A673 (cell line): ENCODE measurements at regions not wholly inside any gene's neighbourhood (a gene's known extent, or its start where the extent isn't known, plus 50 kb on each side); places are given as distances from the start of the nearest gene placed in this dataset.

ENCODE experiments used
- BruUV-seq: library from RNA; stranded (reverse); fragments of 400-500 nt; replicated peaks from 2 replicates; lab custom pipeline; 2021; lab: Mats Ljungman, UMichigan
- CTCF ChIA-PET: fragments of 300-600 bp; sonication (Branson Sonifier 250); formaldehyde crosslinking; loops from one replicate; lab custom pipeline; 2022; ENCODE audit warnings: antibody characterized with exemption; lab: Charles Lee
- POLR2A ChIA-PET: fragments of 300-600 bp; sonication (Branson Sonifier 250); formaldehyde crosslinking; loops from one replicate; lab custom pipeline; 2022; ENCODE audit warnings: antibody characterized with exemption; ENCODE audit not compliant: low non-redundant PET; lab: Charles Lee
- DNase-seq: peaks from one replicate; pipeline ENCODE4 v3.0.0-alpha.2; 2015; ENCODE audit warnings: low spot score
- H3K27ac ChIP-seq: fragments of 200-600 bp; sonication (generic); 2 replicates; pipeline ENCODE4 v1.5.1; 2016; ENCODE audit warnings: mixed run types, low read depth, mild to moderate bottlenecking, mixed read lengths, antibody characterized with exemption, low read length; ENCODE audit not compliant: poor library complexity, severe bottlenecking
- H3K27me3 ChIP-seq: fragments of 200-600 bp; sonication (generic); replicated peaks from 2 replicates; pipeline ENCODE4 v1.6.1; 2017; ENCODE audit warnings: mixed run types, low read depth, mild to moderate bottlenecking, mixed read lengths, antibody characterized with exemption, low read length; ENCODE audit not compliant: insufficient read depth, poor library complexity
- H3K36me3 ChIP-seq: fragments of 200-600 bp; sonication (generic); 2 replicates; pipeline ENCODE4 v1.6.1; 2016; ENCODE audit warnings: mixed run types, mild to moderate bottlenecking, mixed read lengths, antibody characterized with exemption, low read length; ENCODE audit not compliant: insufficient read depth, poor library complexity, severe bottlenecking
- H3K4me1 ChIP-seq: fragments of 200-600 bp; sonication (generic); 2 replicates; pipeline ENCODE4 v1.6.1; 2017; ENCODE audit warnings: mixed run types, mild to moderate bottlenecking, mixed read lengths, antibody characterized with exemption, low read length; ENCODE audit not compliant: insufficient read depth, poor library complexity, severe bottlenecking
- H3K4me3 ChIP-seq: fragments of 200-600 bp; sonication (generic); 2 replicates; pipeline ENCODE4 v1.5.1; 2016; ENCODE audit warnings: low read depth, mixed run types, mild to moderate bottlenecking, mixed read lengths, low read length; ENCODE audit not compliant: poor library complexity, severe bottlenecking
- H3K9me3 ChIP-seq: fragments of 200-600 bp; sonication (generic); 2 replicates; pipeline ENCODE4 v1.6.1; 2016; ENCODE audit warnings: mixed run types, low read depth, mild to moderate bottlenecking, mixed read lengths, antibody characterized with exemption, low read length; ENCODE audit not compliant: poor library complexity, severe bottlenecking
- CTCF ChIP-seq: fragments of 300-800, 200-600 bp; sonication (generic); conservative IDR thresholded peaks from 2 replicates; pipeline ENCODE4 v1.5.1; 2017; ENCODE audit warnings: low read depth, mild to moderate bottlenecking, antibody characterized with exemption, low read length, moderate library complexity, mixed read lengths
- EZH2 ChIP-seq: fragments of 200-600 bp; sonication (generic); IDR thresholded peaks from 2 replicates; pipeline ENCODE4 v1.6.1; 2017; ENCODE audit warnings: borderline replicate concordance, low read depth, mild to moderate bottlenecking, mixed read lengths, antibody characterized with exemption, low read length; ENCODE audit not compliant: poor library complexity, severe bottlenecking
- intact Hi-C: fragments of 100-400 bp; cut with micrococcal nuclease; formaldehyde crosslinking; loops from one replicate; pipeline ENCODE4 v1.10.0; 2022; ENCODE audit not compliant: unreplicated experiment

- ChIA-PET POLR2A (interaction anchor here (0.5 kb wide), 1 partner anchor 887 kb away, joined by 3 read pairs; no protein-coding TSS in a partner anchor), CTCF (no interaction called here)
- intact Hi-C loops: no loop called here
- no peak overlapping the region for H3K4me3 ChIP-seq
- no peak for TF ChIP-seq EZH2
- no peak for TF ChIP-seq CTCF
- BruUV-seq: no TSS peak
- H3K27ac ChIP-seq: no peak overlapping the region
- no peaks in the 10 kb centered on the region for H3K9me3 ChIP-seq
- no peaks in the 10 kb centered on the region for H3K27me3 ChIP-seq
- H3K36me3 ChIP-seq: no peaks in the 10 kb centered on the region
- H3K4me1 ChIP-seq: no peaks in the 10 kb centered on the region
- DNase-seq: no peak
Observed at GRCh38 chr13:65881561-65882155, 1348.5 kb downstream of the PCDH9 start.

DNA sequence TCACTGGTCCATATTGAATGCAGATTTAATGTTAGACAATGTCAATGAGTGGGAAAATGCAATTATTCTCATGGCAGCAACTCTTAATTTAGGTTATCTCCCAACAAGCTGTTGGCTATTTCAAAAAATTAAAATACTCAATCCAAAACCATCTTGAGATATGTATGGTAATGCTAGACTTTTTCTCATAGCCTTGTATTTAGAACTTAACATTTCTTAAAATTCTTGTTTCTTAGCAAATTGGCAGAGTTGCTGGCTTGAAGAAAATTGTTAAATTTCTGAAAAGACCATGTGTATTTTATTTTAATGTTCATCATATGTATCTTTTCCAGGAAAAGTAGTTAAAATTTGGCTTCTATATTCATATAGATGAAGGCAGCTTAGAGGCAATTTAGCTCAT lies 1355.1 kb downstream of the PCDH9 start:
- TF ChIP-seq CTCF: no peak
- no peak for TF ChIP-seq EZH2
- Histone ChIP-seq H3K27me3 (no peaks in the 10 kb centered on the region), H3K27ac (no peak overlapping the region), H3K4me1 (no peaks in the 10 kb centered on the region), H3K9me3 (no peaks in the 10 kb centered on the region), H3K36me3 (no peaks in the 10 kb centered on the region), H3K4me3 (no peak overlapping the region)
- no TSS peak for BruUV-seq
- ChIA-PET POLR2A (no interaction called here), CTCF (no interaction called here)
- intact Hi-C loops: no loop called here
- no peak for DNase-seq

DNA sequence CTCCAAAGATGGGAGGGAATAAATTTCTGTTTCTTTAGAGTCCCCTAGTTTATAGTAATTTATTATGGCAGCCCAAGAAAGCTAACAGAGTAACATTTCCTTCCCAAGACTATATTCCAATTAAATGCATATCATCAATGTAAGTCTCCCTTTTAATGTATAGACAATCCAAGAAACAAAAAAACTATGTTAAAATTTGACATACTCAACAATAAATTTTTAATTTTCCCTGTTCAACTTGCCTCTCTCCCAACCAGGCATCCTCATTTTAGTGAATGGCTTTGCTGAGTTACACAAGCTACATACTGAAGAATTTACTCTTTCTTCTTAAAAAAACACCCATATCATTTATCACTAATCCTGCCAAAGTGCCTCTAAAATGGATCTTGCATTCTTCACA lies 1357.7 kb downstream of the PCDH9 start:
- BruUV-seq: no TSS peak
- TF ChIP-seq EZH2 (no peak), CTCF (no peak)
- no peak for DNase-seq
- intact Hi-C loops: no loop called here
- no peaks in the 10 kb centered on the region for H3K27me3 ChIP-seq
- no peak overlapping the region for H3K4me3 ChIP-seq
- no peaks in the 10 kb centered on the region for H3K4me1 ChIP-seq
- no peaks in the 10 kb centered on the region for H3K9me3 ChIP-seq
- H3K27ac ChIP-seq: no peak overlapping the region
- ChIA-PET POLR2A (no interaction called here), CTCF (no interaction called here)
- no peaks in the 10 kb centered on the region for H3K36me3 ChIP-seq
